GM19395 (cell line): ENCODE measurements at regions not wholly inside any gene's neighbourhood (a gene's known extent, or its start where the extent isn't known, plus 50 kb on each side); places are given as distances from the start of the nearest gene placed in this dataset.

Experiments used
- ATAC-seq: cut with Tn5 transposase; IDR thresholded peaks from one replicate; pipeline ENCODE4 v1.9.1; 2021; ENCODE audit warnings: mild to moderate bottlenecking, moderate library complexity; ENCODE audit not compliant: unreplicated experiment

DNA sequence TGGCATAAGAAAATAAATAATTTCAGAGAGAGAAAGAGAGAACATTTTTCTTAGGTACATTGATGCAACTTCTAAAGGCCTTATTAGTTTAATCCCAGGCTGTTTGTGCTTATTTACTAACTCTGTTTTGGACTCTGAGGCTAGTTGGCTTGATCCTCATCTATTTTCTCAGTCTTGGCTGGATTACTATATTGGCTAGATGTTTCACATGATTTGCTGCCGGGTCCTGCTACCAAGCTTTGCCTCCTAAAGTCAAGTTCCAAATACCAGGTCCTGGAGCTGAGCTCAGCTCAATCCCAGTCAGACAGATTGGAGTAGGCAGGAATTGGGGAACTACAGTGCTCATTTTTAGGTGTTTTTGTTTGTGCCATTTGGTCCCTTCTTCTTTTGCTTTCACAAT is 340.8 kb downstream of the BCAT1 start:
- ATAC-seq: no peak

DNA sequence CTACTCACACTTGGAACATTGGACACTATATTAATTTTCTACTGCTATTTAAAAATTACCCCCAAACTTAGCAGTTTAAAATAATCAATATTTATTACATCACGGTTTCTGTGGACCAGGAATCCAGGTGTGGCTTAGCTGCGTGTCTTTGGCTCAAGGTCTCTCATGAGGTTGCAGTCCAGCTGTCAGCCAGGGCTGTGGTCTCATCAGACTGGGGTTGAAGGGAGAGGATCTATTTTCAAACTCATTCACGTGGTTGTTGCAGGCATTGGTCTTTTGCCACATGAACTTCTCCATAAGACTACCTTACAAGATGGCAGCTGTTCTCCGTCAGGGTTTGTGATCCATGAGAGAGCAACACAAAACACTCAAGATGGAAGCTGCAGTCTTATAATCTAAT is 343.0 kb downstream of the BCAT1 start:
- ATAC-seq: no peak

DNA sequence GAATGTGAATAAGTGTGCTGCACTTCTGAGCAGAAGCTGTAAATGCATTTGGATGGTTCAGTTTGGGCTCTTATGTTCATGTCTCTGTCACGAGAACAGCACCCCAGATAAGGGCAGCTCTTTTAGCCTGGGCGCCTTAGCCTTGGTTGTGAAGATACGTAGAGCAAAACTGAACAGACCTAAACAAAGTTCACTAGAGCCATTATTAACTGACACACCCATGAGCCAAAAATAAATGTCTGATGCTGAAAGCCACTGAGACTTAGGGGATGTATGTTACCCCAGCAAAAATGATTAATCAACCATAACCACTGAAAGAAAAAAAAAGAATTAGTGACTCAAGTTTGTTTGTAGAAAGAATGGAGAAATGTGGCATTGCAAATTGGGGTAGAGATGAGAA is 343.4 kb downstream of the BCAT1 start:
- ATAC-seq: no peak

DNA sequence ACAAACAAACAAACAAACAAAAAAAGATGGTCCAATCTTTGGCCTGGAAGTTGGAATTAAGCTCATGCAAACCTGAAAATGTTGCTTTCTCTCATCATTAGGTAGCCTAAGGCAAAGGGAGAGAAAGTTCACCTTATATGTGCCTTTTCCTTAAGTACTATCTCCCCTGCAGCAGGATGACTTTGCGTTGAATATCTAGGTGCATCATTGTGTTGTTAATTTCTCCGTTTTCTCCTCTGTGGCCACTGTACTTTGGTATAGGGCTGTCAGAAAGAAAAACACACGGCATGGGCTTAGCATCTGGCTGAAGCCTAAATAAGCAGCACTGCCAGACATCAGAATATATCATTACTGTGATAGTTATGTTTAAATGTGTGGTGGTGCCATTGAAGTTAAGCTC is 345.5 kb downstream of the BCAT1 start:
- no peak for ATAC-seq

DNA sequence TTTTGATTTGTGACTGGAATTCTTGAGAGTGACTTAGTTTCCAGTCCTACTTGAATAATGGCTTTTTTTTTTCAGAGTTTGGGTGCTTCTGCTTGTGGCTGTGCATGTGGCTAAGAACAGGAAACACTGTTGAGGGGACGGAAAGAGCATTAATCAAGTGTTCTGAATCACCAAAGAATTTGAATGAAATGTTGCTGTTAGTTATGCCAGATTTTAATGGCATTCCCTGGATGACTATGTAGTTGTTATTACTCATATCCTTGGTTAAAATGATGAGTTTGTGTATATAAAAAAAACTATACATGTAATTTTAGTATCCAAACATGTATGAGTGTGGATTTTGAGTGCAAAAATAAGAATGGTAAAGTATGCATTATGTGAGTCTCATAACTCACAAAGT is 347.9 kb downstream of the BCAT1 start:
- ATAC-seq: no peak

DNA sequence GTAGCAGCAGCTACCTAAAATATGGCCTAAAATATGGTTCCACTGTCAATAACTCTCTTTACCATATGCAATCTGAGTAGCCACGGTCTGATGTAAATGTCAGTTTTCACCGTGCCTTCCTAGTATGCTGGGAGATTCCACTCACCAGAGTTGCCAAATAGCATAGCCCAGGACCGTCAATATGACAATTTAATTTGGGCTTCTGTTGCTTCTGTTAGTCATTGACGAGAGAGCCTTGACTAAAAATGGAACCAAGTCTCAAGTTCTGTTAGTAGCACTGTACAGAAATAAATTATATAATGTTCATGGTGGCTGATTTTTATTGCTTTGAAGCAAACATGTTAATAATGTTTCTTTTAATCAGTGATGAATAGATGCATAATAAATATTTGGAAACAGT is 348.4 kb downstream of the BCAT1 start:
- ATAC-seq: no peak

DNA sequence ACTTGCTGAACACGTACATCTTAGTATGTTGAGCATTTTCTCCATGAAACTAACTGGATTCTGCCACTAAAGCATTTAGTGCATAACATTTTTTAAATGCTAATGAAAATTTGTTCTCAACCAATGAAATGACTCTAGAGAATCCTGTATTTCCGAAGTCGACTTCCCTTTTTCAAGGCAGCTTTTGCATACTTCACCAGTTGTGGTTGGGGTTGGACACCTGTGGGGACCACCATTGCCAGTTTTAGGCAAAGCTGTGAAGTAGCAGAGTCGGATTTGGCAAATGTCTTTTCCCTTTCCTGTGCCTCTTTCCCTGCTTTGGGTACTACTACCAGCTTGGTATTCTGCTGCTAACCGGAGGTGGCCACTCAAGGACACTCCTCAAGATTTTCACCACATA is 349.2 kb downstream of the BCAT1 start:
- ATAC-seq: no peak

DNA sequence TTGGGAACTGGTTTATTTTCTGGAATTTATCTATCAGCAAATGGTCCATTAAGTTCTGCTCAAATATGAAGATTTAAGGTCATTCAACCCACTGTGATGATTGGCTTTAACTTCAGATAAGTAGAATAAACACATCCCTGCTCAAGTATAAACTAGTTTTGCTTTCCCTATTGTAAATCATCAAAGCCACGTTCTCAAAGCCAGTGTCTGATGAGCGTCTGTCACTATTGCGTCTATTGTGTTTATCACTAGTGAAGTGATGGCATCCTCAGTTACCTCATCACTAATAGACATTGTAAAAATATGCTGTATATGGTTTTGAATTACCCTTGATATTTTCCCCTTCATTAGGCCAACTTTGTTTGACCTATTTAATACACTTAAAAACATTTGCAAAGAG is 351.3 kb downstream of the BCAT1 start:
- ATAC-seq: no peak

DNA sequence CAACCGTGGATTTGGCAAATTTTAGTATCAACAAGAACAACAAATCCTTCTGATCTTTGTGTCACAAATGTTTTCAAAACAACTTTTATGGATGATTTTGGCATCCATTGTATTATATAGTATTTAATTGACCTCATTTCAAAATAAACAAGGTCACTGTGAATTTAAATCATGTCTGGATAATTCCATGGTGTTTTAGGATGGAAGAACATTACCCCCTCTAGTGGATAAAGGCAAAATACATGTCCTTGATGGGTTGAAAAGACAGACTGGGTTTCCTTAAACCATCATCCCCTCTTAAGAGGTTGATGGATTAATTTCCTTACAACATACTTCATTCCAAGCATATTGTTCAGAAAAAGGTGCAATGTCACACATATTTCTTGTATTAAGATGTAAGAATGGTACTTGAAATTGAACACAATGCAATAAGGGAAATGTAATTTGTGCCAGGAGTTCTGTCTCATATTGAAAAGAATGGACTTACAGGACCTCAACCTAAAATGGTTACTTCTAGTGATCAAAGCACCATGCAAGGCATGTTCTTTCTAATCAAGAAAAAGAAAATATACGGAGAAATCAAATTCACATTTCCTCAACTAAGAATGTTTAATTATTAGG is 352.0 kb downstream of the BCAT1 start:
- ATAC-seq: no peak

DNA sequence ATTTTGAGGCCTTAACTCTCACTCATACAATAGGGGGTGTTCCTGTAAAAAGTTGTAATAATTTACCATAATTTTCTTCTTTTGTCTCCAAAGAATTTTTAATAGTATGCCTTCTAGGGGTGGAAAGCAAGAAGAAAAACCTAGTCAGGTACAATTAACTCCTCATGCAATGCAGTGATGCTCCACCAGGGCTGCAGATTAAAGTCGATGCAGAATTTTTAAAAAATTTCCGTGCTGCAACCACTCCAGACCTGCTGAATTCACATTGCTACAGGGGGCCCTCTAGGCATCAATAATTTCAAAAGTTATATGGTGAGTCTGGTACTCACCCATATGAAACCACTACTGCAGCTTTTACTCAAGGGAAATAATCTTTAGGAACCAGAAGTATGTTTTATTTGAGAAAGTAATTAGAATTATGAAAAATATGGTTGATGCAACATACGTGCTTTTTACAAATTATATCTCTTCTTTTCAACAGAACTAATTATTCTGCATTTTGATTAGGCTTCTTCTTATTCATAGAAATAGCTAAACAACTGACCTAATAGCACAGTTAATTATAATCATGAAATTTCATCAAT is 353.2 kb downstream of the BCAT1 start:
- ATAC-seq: no peak

DNA sequence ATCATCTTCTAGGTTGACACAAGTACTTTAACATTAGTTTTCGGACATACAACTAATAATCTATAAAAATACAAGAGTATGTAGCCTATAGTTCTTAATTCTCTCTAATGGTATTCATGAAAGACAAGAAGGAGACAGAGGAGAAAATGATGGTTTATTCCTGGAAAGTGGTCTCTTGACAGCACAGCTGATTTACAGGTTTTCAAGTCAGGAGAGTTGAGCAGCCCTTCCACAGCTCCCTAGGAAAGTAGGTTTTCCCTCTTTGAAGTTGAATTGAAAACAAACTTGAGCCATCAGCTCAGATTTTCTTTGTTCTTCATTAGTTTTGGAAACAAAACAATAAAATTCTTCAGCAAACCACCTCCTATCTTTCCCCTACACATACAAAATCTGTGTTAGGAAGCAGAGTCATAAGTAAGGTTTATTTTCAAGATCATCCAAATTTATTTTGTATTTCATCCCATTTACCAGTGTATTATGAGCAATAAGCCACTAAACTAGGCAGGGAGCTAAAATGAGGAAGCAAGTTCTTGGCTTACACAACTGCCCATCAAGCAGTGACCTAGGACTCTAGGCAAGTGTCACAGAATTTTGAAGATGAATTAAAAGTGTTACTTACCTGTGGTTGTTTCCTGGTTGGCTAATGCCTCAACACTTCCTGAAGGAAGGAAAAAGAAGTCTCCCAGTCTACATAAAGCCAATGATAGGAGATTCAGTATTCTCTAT is 357.0 kb downstream of the BCAT1 start:
- no peak for ATAC-seq

DNA sequence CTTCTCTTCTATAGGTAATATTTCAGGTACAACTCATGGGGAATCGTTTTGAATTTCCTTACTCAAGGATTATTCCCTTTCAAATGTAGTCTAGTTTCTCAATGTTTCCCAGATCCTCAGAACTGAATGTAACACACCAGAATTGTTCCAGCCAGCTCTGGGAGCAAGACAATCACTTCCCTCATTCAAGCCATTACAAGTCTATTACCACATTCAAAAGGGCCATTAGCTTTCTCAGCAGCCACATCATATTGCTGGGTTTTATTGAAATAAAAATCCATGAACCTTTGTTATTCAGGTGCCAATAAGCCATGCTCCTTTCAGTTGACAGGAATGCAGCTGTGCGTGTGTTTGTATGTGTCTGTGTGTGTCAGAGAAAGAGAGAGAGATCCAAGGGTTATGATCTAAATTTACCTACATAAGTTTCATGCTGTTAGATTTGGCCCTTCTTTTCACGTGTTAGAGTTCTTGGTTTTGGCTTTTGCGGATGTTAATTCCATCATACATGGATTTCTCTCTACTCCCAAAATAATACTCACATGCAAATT is 357.7 kb downstream of the BCAT1 start:
- ATAC-seq: no peak

DNA sequence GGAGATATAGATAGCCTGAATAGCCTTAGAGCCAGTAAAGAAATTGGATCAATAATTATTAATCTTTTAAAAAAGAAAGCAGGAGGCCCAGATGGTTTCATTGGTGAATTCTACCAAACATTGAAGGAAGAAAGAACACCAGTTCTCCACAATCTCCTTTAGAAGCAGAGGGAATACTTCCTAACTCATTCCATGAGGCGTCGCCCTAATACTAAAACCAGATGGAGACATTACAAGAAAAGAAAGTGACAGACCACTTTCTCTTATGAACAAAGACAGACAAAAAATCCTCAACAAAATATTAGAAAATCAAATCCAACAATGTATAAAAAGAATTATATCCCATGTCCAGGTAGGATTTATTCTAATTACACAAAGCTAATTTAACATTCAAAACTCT is 362.6 kb downstream of the BCAT1 start:
- no peak for ATAC-seq

DNA sequence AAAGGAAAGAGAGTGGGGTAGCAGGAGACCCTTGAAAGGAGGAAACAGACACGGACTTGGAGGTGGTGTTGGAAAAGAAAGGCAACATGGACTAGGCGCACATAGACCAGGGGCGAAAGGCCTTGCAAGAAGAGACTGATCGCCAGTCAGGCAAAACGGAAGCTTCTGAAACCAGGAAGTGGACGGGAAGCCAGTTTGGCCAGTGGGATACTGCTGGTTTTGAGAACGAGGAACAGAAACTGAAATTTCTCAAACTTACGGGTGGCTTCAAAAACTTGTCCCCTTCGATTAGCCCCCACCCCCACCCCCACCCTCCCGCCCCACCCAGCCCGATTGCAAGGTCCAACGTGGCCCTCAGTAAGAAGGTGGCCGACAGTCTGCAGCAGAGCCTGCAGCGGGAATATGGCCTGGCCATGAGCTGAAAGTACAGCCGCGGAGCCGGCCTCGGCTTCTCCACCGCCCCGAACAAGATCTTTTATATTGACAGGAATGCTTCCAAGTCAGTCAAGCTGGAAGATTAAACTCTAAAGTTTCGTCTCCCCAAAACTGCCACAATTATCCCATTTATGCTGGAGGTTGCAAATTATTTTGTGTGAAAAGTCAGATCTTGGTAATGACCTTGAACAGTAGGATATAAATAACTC is 364.7 kb downstream of the BCAT1 start:
- ATAC-seq: no peak

DNA sequence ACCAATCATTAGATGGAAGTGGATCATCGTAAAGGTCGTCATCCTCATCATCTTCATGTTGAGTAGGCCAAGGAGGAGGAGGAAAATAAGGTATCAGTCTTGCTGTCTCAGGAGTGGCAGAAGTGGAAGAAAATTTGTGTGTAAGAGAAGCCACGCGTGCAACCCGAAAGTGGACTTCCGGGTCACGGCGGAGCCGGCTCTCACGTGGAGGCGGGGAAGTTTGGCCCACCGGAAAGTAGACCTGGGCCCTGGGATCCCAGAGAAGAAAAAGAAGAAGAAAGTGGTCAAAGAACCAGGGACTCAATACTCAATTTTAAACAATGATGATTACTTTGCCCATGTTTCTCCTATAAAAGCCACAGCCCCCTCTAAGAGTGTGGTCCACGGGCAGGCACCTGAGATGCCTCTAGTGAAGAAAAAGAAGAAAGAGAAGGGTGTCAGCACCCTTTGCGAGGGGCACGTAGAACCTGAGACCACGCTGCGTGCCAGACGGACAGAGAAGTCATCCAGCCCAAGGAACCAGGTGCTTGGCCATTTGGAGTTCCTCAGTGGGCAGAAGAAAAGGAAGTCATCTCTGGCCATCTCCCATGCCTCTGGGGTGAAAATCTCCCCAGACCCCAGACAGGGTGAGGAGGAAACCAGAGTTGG is 365.8 kb downstream of the BCAT1 start:
- ATAC-seq: no peak

DNA sequence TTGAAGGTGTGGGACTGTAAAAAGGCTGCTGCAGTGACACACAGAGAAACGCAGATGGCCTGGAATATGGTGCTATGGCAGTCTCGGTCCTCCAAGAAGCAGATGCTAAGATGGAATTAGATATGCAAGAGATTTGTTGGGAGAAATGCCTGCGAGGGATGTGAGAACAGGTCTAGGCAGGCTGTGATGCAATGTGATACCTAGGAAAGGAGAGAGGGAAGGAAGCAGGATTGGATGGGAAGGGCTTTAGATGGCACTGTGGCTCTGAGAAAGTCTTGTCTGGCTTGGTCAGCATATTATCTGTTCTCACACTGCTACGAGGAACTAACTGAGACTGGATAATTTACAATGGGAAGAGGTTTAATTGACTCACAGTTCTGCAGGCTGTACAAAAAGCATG is 374.4 kb downstream of the BCAT1 start:
- ATAC-seq: no peak

DNA sequence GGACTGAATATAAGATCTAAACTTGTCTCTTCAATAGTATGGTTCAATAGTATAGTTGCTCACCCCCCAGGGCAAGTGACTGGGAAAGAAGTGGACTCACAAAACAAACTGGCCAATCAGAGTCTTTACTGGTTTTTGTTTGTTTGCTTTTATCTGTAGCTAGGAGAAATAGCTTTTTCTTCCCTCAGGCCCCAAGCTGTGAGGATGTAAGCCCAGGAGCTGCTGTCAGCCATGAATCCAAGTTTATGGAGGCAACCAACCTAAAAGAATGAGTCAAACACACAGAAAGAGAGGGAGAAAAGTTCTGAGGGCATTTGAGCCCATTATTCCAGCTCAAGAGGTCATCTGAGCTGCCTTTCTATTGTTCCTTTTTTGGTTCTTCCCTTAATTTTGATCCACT is 375.3 kb downstream of the BCAT1 start:
- no peak for ATAC-seq

DNA sequence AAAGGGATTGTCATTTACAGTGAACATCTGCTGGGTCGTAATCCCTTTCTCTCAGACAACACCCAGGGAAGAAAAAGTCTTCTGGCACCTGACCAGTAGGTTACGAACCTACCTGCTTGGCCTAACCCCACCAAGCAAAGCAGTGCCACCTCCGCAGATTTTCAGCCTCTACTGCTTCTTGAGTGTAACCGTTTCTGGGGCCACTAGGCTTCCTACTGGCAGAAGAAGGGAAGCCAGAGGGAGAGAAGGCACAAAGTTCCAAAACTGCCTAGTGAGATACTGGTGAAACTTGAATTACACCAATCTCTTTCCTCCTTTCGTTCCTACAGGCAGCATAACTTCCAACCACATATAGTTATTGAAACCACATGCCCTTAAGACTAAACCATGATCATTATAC is 383.6 kb downstream of the BCAT1 start:
- no peak for ATAC-seq

DNA sequence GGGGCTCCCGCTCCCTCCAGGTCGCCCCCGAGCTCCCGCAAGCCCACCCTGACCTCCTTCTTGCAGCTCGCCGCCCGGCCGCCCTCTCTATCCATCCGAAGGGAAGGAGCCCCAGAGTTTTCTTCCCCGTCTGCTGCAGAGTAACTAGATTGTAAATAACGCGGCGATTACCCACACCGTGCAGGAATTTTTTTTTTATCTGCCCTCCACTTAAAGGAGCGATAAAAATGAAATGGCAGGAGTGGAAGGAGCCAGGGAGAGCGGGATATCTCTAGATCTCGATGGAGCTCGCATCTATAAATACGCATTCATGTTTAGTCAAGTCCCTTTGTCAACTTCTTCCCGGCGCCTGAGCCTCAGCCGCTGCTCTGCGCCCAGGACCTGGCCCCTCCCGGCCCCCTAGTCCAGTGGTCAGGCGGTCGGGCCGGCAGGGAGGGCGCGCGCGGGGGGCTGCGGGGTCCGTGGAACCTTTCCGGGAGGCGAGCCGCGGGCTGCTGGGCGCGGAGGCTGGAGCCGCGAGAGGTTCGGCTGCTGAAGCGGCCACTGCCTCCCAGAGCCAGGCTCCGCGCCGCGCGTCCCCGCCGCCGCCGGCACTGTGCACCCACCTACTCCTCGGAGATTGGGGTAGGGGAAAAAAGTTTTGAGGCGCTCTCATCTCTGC is 386.0 kb downstream of the BCAT1 start:
- no peak for ATAC-seq

DNA sequence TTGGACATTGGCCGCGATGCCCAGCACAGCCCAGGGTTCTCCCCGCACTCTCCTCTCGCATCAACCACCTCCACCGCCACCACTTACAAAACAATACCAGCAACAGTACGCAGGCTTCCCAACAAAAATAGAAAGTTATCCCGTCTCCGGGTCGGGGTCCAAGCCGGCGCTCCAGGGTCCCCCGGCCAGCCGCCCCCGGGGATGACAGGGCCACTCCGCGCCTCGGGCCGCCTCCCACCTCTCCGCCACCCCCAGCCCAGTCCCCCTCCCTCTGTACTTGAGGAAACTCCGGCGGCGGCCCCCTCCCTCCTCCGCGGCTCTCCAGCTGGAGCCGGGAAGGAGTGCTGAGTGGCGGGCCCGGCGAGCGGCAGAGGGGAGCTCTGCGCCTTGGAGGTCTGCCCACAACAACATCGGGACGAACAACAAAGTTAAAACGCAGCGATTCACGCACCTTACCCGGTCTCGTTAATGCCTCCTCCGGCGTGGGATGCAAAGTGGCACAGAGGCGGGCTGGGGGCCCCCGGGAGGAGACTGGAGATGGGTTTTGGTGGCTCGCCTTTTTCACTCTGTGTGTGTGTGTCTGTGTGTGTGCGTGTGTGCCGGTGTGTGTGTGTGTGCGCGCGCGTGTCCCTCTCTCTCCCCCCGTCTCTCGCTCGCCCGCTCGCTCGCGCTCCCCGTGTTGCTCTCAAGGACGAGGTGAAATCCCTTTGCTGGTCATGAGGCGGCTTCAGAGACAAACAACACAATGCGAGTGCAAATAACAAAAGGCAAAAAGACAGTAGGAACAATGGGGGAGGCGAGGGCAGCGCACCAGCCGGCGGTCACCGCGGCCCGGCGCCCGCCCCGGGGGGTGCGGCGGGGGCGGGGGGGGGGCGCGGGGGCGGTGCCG is 386.8 kb downstream of the BCAT1 start:
- ATAC-seq: no peak
